HG03175 (cell line): ENCODE measurements at regions not wholly inside any gene's neighbourhood (a gene's known extent, or its start where the extent isn't known, plus 50 kb on each side); places are given as distances from the start of the nearest gene placed in this dataset.
A peak's percentile ranks its signal among the peaks of the same experiment; 100 is the strongest.

Experiments
- ATAC-seq: cut with Tn5 transposase; IDR thresholded peaks from one replicate; pipeline ENCODE4 v1.9.1; 2021; ENCODE audit warnings: mild to moderate bottlenecking, moderate library complexity; ENCODE audit not compliant: unreplicated experiment

GRCh38 chrY:7465185-7465621 is 553.7 kb upstream of the AMELY start:
- no peak for ATAC-seq

GRCh38 chrY:7464742-7465141 is 553.2 kb upstream of the AMELY start:
- ATAC-seq: no peak

GRCh38 chrY:7463711-7464110 is 552.2 kb upstream of the AMELY start:
- ATAC-seq: no peak

GRCh38 chrY:7463196-7463595 is 551.6 kb upstream of the AMELY start:
- ATAC-seq: no peak

GRCh38 chrY:7462657-7463056 is 551.1 kb upstream of the AMELY start:
- no peak for ATAC-seq

GRCh38 chrY:7461873-7462525 is 550.4 kb upstream of the AMELY start:
- no peak for ATAC-seq

- no peak for ATAC-seq
These were observed 548.2 kb upstream of the AMELY start for GRCh38 chrY:7459802-7460201.

DNA sequence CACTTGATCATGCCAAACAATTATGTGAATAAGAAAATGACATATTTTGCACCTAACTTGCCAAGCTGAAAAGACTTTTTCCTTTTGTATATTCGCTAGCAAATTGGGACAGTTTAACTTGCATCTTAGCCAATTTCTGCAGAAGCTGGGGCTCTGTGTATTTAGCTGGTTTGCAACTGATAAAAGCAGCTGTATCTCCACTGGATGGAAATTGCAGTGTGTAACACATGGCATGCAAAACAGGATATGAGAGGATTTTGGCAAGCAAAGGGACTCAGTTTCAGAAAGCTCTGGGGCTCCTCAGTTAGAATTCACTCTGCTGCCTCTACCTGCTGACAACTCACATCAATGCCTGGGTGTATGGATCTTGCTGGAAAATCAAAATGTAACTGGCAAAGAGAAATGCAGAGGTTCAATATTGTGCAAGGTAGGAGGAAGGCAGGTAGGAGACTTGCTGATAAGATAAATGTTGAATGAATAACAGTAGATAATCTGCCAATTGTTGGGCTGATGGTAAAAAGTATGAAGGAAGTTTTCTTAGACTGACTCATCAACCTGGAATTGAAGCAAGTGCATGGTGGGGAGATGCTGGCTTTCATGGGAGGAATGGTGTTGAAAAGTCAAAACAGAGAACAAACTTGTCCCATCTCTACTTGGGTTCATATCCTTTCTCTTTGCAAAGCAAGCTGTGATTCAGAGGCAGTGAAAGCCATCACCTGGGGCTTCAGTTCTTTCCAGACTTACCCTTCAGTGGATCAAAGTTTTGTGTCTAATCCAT is 546.9 kb upstream of the AMELY start:
- ATAC-seq: no peak

DNA sequence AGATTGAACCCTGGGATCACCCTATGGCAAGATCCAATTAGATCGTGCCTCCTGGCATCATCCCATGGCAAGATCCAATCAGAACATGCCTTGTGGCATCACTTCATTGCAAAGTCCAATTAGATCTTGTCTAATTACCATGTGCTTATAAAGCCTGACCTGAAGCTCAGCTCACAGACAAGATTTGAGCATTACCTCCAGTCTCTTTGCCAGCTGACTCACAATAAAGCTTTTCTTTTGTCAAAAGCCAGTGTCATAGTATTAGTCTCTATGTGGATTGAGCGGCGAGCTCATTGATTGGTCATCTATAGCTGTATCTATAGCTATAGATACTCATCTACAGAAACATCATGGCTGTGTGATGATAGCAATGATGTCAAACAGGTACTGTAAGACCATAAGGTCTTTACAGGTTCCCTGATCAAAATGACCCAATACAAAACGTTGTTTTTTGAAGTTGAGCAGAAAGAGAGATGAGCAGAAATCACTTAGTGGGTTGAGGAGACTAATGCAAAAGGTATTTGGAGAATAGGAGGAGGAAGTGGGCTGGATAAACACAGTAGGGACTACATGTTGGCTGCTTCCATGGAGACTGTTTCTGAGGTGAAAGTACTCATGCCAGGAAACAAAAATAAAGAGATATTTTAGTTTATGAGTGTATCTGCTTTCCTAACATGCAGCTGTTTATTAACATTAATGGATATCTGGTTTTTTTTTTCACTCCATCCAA is 545.9 kb upstream of the AMELY start:
- no peak for ATAC-seq

GRCh38 chrY:7455626-7456025 is 544.1 kb upstream of the AMELY start:
- ATAC-seq: no peak

- ATAC-seq: peak; percentile 70
These were observed 541.8 kb upstream of the AMELY start for GRCh38 chrY:7453336-7453735.

- ATAC-seq: no peak
These were observed 540.7 kb upstream of the AMELY start for GRCh38 chrY:7452246-7452645.

DNA sequence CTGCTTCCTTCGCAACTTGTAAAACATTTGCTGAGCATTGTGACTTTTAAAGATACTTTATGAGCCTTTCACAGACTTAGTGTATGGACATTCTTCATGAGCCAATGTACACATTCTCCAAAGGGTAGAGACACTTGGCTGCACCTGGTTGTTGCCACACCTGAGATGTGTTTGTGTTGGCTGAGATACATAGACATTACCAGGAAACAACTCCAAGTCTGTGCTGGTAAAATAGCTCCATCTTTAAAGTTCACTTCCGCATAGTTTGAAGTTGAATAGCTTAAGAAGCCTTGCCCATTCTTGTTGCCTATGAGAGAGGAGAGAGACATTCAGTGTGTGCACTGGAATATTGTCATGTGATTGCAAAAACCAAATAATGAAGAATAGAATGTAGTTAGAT is 538.3 kb upstream of the AMELY start:
- no peak for ATAC-seq

DNA sequence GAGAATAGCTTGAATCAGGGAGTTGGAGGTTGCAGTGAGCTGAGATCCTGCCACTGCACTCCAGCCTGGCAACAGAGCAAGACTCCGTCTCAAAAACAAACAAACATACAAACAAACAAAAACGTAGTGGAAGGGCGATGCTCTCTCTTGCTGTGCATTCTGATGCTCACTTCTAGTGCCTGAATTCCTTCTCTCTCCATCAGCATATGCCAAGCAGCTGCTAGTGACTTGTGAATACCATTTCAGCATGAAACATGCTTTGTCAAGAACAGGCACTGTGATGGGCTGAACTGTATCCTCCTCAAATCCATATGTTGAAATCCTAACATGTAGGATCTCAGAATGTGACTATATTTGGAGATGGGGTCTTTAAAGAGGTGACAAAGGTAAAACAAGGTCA is 537.1 kb upstream of the AMELY start:
- ATAC-seq: no peak

- ATAC-seq: no peak
These were observed 536.4 kb upstream of the AMELY start for GRCh38 chrY:7447881-7448516.

- ATAC-seq: no peak
These were observed 532.6 kb upstream of the AMELY start for GRCh38 chrY:7444141-7444540.

DNA sequence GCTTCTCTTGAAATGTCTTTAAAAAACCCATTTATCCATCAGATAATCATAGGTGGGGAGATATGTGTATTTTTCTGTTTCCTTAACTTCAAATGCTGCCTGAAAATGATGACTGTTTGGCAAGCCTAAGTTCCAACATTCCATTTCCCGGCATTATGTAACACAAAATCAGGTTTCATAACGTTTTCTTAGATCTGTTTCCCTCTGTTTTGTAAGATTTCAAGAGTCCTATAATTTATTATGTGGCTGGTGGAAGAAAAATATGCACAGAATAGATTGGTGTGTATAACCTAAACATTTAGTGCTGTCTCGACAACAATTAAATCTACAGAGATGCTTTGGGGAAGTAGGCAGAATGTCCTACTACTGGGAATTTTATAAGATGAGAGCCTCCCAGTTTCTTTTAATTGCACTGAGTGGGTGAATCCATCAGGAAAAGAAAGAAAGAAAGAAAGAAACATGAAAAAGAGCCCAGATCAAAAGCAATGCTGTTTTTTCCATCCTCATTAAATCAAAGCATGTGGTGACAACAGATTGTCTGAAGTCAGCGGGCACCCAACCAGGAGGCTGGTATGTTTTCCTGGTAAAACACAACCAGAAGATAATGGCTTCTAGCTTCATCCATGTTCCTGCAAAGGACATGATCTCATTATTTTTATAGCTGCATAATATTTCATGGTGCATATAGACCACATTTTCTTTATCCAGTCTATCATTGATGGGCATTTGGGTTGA is 529.4 kb upstream of the AMELY start:
- no peak for ATAC-seq

- no peak for ATAC-seq
These were observed 525.5 kb upstream of the AMELY start for GRCh38 chrY:7437086-7437485.

GRCh38 chrY:7433817-7434809 is 522.6 kb upstream of the AMELY start:
- no peak for ATAC-seq

DNA sequence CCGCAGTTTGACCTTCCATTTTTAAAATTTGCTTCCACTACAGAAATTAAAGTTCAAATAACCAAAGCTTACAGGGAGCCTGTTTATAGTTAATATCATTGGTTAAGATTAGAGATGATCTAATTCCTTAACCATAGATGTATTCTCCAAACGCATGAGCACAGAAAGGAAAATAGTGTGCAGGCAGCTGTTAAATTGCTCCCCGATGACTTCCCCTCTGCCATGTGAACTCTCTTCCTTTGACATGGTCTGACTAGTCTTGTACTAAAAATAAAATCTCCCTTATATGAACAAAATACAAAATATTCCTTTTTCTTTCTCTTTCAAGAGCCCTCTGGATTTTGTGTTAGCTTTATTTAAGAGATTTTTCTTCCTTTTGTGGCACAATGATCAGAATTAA is 507.6 kb upstream of the AMELY start:
- no peak for ATAC-seq
